ENCODE measurements at regions not wholly inside any gene's neighbourhood (a gene's known extent, or its start where the extent isn't known, plus 50 kb on each side); places are given as distances from the start of the nearest gene placed in this dataset.
"Not testable (repeated sequence)": the region's sequence is repeated elsewhere in the genome, so short reads cannot be mapped to it uniquely, and the experiment has no call there.

GRCh38 chrX:77143907-77144306, 303.3 kb upstream of the FGF16 start:
- TF ChIP-seq POLR2A (IDR thresholded peaks at IDR 0.05; ENCODE audit: low read depth, low read length) = no peak
- DNase-seq (ENCODE audit: insufficient read length, low spot score) (no peak), FAIRE-seq (no peak)

DNA sequence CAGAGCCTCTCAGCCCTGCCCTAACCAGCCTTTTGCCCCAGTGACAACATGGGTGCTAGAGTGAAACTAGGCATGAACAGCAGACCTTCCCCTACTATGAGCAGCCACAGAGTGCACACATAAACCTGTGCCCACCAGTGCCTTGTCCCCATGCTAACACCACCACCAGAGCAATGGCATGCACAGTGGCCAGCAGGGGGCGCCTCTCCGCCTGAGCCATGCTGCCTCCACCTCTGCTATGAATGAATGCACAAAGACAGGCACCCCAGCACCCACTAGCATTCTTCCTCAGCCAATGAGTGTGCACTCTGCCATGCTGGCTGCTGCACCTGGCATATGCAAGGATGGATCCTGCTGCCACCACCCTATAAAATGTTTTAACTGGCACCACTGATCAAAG, 286.9 kb upstream of the FGF16 start:
- FAIRE-seq = no peak

DNA sequence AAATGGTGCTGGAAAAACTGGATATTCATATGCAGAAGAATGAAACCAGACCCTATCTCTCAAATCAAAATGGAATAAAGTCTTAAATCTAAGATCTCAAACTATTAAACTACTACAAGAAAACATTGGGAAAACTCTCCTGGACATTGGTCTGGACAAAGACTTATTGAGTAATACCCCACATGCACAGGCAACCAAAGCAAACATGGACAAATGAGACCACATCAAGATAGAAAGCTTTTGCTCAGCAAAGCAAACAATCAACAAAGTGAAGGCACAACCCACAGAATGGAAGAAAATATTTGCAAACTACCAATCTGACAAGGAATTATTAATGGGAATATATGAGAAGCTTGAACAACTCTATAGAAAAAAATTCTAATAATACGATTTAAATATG, 284.4 kb upstream of the FGF16 start:
- DNase-seq (ENCODE audit: insufficient read length, low spot score) (no peak), FAIRE-seq (no peak)
- TF ChIP-seq POLR2A (IDR thresholded peaks at IDR 0.05; ENCODE audit: low read depth, low read length) = no peak

More for the DNA sequence above, 286.9 kb upstream of the FGF16 start:
- DNase-seq (ENCODE audit: insufficient read length, low spot score) = no peak
- no peak for TF ChIP-seq POLR2A (IDR thresholded peaks at IDR 0.05; ENCODE audit: low read depth, low read length)

- no peak for TF ChIP-seq POLR2A (IDR thresholded peaks at IDR 0.05; ENCODE audit: low read depth, low read length)
- FAIRE-seq (no peak), DNase-seq (ENCODE audit: insufficient read length, low spot score) (no peak)
Measured at GRCh38 chrX:77167993-77168392, 279.2 kb upstream of the FGF16 start.

DNA sequence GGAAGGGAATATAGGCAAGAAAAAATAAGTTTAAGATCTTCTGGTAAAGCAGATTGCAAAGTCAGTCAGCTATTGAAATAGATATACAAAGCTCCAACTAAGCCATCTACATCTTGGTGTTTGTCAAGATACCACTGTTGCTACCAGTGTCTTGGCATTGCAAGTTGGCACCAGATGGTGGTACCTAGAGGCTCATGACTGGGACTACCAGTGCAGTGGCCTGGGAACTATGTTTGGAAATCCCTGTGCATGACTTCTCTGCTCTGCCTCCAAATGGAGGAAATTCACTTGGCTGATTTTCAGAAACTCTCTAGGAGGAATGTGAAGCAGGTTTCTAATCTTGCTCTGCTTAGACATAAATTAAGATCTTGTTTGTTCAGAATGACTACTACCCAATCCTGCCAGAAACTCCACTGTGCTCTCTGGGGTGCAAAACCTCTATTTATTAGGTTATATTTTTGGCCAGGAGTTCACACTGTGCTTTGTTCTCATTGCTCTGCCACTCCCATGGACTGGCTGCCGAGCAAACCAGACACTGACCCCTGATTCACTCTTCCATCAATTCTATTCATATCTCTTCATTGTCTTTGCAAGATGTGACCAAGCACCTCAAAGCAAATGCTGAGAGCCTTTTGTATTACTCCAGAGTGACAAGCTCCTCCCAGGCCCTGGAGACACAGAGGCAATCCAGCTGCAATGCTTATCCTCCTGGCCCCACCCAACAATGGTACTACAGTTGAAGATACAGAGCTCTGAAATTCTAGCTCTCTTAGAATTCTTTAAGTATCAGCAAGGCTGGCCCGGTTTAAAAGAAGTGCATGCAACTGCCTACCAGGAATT, 272.3 kb upstream of the FGF16 start:
- TF ChIP-seq POLR2A (IDR thresholded peaks at IDR 0.05; ENCODE audit: low read depth, low read length) = no peak
- no peak for DNase-seq (ENCODE audit: insufficient read length, low spot score)
- FAIRE-seq = no peak

- no peak for DNase-seq (ENCODE audit: insufficient read length, low spot score)
- TF ChIP-seq POLR2A (IDR thresholded peaks at IDR 0.05; ENCODE audit: low read depth, low read length) = no peak
- no peak for FAIRE-seq
Measured at GRCh38 chrX:77200663-77201062, 246.5 kb upstream of the FGF16 start.

GRCh38 chrX:77223046-77223445, 224.1 kb upstream of the FGF16 start:
- DNase-seq (ENCODE audit: insufficient read length, low spot score) = no peak
- FAIRE-seq = no peak
- no peak for TF ChIP-seq POLR2A (IDR thresholded peaks at IDR 0.05; ENCODE audit: low read depth, low read length)

DNA sequence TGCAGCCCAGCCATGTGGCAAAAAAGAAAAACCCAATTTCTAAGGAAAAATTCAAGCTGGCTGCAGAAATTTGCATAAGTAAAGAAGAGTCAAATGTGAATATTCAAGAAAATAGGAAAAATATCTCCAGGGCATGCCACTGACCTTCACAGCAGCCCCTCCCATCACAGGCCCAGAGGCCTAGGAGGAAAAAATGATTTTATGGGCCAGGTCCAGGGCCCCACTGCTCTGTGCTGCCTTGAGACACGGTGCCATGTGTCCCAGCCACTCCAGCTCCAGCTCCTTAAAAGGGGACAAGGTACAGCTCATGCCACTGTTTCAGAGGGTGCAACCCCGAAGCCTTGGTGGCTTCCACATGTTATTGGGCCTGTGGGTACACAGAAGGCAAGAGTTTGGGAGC, 182.7 kb upstream of the FGF16 start:
- DNase-seq (ENCODE audit: insufficient read length, low spot score) = no peak
- no peak for FAIRE-seq
- TF ChIP-seq POLR2A (IDR thresholded peaks at IDR 0.05; ENCODE audit: low read depth, low read length) = no peak

- no peak for DNase-seq (ENCODE audit: insufficient read length, low spot score)
- no peak for FAIRE-seq
- TF ChIP-seq POLR2A (IDR thresholded peaks at IDR 0.05; ENCODE audit: low read depth, low read length) = no peak
Measured at GRCh38 chrX:77275392-77275791, 171.8 kb upstream of the FGF16 start.

DNA sequence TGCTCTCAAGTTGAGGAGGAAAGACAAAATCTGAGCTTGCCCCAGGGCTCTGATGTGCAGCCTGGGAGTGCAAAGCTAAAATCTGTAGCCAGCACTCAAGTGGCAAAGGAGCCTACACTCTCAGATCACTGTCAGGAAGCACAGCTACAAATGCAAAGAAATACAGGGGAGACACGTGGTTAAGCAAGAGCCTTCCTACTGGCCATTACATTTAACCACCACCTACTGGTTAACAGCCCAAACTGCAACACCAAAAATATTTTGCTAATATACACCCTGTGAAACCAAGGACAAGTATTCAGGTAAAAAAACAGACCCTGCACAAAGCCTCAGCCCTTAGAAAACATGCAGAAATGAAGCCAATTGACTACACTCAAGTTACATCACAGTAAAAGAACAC, 170.4 kb upstream of the FGF16 start:
- TF ChIP-seq POLR2A (IDR thresholded peaks at IDR 0.05; ENCODE audit: low read depth, low read length) = no peak
- DNase-seq (ENCODE audit: insufficient read length, low spot score) = no peak
- no peak for FAIRE-seq

- FAIRE-seq = no peak
- no peak for TF ChIP-seq POLR2A (IDR thresholded peaks at IDR 0.05; ENCODE audit: low read depth, low read length)
- DNase-seq (ENCODE audit: insufficient read length, low spot score) = no peak
Measured at GRCh38 chrX:77277911-77278310, 169.3 kb upstream of the FGF16 start.

DNA sequence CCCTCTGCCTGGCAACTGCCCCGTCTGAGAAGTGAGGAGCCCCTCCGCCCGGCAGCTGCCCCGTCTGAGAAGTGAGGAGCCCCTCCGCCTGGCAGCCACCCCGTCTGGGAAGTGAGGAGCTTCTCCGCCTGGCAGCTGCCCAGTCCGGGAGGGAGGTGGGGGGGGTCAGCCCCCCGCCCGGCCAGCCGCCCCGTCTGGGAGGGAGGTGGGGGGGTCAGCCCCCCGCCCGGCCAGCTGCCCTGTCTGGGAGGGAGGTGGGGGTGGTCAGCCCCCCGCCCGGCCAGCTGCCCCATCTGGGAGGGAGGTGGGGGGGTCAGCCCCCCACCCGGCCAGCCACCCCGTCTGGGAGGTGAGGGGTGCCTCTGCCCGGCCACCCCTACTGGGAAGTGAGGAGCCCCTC, 167.8 kb upstream of the FGF16 start:
- DNase-seq (ENCODE audit: insufficient read length, low spot score); FAIRE-seq: not testable (repeated sequence)

DNA sequence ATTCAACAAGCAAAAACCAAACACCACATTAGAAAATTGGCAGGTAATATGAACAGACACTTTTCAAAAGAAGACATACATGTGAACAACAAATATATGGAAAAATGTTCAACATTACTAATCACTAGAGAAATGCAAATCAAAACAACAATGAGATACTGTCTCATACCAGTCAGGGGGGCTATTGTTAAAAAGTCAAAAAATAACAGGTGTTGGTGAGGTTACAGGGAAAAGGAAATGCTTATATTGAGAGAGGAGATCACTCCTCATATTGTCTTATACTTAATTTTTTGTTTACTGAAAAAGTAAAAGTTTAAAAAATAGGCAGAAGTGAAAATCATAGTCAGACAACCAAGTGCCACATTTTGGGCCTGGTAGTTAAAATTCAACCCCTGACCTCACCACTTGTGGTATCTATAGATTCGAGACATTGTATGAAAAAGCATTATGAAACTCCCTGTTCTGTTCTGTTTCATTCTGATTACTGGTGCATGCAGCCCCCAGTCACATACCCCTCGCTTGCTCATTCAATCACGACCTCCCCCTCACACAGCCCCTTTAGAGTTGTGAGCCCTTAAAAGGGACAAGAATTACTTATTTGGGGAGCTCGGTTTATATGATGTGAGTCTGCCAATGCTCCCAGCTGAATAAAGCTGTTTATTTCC, 153.7 kb upstream of the FGF16 start:
- no peak for TF ChIP-seq POLR2A (IDR thresholded peaks at IDR 0.05; ENCODE audit: low read depth, low read length)
- DNase-seq (ENCODE audit: insufficient read length, low spot score) = no peak
- FAIRE-seq = no peak

DNA sequence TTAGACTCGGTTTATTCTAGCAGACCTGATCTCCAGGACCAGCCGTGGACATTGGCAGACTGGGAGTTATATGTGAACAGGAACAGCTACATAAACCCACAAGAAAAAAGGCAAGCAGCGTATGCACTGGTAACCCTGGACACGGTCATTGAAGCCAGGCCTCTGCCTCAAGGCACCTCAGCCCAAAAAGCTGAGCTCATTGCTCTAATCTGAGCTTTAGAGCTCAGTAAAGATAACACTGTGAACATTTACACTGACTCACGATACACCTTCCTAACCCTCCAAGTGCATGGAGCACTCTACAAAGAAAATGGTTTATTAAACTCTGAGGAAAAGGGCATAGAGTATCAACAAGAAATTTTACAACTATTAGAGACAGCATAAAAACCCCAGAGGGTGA, 148.9 kb upstream of the FGF16 start:
- TF ChIP-seq POLR2A (IDR thresholded peaks at IDR 0.05; ENCODE audit: low read depth, low read length) = no peak
- DNase-seq (ENCODE audit: insufficient read length, low spot score) (no peak), FAIRE-seq (no peak)

GRCh38 chrX:77298790-77299189, 148.4 kb upstream of the FGF16 start:
- no peak for FAIRE-seq
- TF ChIP-seq POLR2A (IDR thresholded peaks at IDR 0.05; ENCODE audit: low read depth, low read length) = no peak
- no peak for DNase-seq (ENCODE audit: insufficient read length, low spot score)

Measured in H54 (cell line).